IMR-90 (cell line): ENCODE measurements at regions not wholly inside any gene's neighbourhood (a gene's known extent, or its start where the extent isn't known, plus 50 kb on each side); places are given as distances from the start of the nearest gene placed in this dataset.
A peak's percentile ranks its signal among the peaks of the same experiment; 100 is the strongest.

ENCODE experiments used
- ATAC-seq: fragments of 200-7000 bp; cut with Tn5 transposase; 2 replicates; pipeline ENCODE4 v1.9.1; 2020; ENCODE audit warnings: low read depth, mild to moderate bottlenecking, moderate library complexity
- BruUV-seq: library from RNA; stranded (reverse); fragments of 400-500 nt; replicated peaks from 2 replicates; lab custom pipeline; 2021; lab: Mats Ljungman, UMichigan
- CTCF ChIA-PET: fragments of 300-600 bp; formaldehyde crosslinking; extraction: SDS; loops from one replicate; lab custom pipeline; 2021; ENCODE audit warnings: antibody characterized with exemption; lab: Yijun Ruan, JAX
- POLR2A ChIA-PET: fragments of 300-600 bp; sonication (Branson Sonifier 250); formaldehyde crosslinking; loops from one replicate; lab custom pipeline; 2022; ENCODE audit warnings: antibody characterized with exemption; ENCODE audit not compliant: unreplicated experiment; lab: Charles Lee
- DNase-seq: peaks from one replicate; pipeline ENCODE4 v3.0.0; 2013
- H2AFZ ChIP-seq: replicated peaks from 2 replicates; pipeline ENCODE3; 2013; ENCODE audit warnings: low read length, mild to moderate bottlenecking; ENCODE audit not compliant: poor library complexity
- H2AK5ac ChIP-seq: 2 replicates; pipeline ENCODE4 v1.6.1; 2013; ENCODE audit warnings: low read depth, low read length, inconsistent platforms
- H2AK9ac ChIP-seq: replicated peaks from 2 replicates; pipeline ENCODE3; 2013; ENCODE audit warnings: mild to moderate bottlenecking, low read depth, low read length, moderate library complexity; ENCODE audit not compliant: poor library complexity
- H2BK120ac ChIP-seq: 2 replicates; pipeline ENCODE4 v1.6.1; 2013; ENCODE audit warnings: low read depth, low read length, inconsistent platforms
- H2BK15ac ChIP-seq: 3 replicates; pipeline ENCODE4 v1.6.1; 2013; ENCODE audit warnings: low read depth, low read length, inconsistent platforms
- H2BK20ac ChIP-seq: 2 replicates; pipeline ENCODE4 v1.6.1; 2013; ENCODE audit warnings: low read depth, mild to moderate bottlenecking, inconsistent platforms, low read length, moderate library complexity
- H2BK5ac ChIP-seq: 2 replicates; pipeline ENCODE4 v1.6.1; 2013; ENCODE audit warnings: mild to moderate bottlenecking, low read depth, low read length, inconsistent platforms; ENCODE audit not compliant: poor library complexity, severe bottlenecking
- H3K14ac ChIP-seq: replicated peaks from 2 replicates; pipeline ENCODE4 v1.6.1; 2013; ENCODE audit warnings: low read depth, low read length, inconsistent platforms
- H3K18ac ChIP-seq: 2 replicates; pipeline ENCODE4 v1.6.1; 2013; ENCODE audit warnings: low read depth, low read length, control low read depth
- H3K23ac ChIP-seq: 2 replicates; pipeline ENCODE4 v1.6.1; 2013; ENCODE audit warnings: low read depth, low read length, inconsistent platforms
- H3K27ac ChIP-seq: 2 replicates; pipeline ENCODE4 v1.5.1; 2013; ENCODE audit warnings: mild to moderate bottlenecking, control low read depth, low read length; ENCODE audit not compliant: insufficient read depth
- H3K27me3 ChIP-seq: 2 replicates; pipeline ENCODE4 v1.6.1; 2013; ENCODE audit warnings: low read length; ENCODE audit not compliant: control insufficient read depth, insufficient read depth
- H3K36me3 ChIP-seq: 2 replicates; pipeline ENCODE4 v1.6.1; 2013; ENCODE audit warnings: low read length, mixed read lengths; ENCODE audit not compliant: control insufficient read depth, insufficient read depth
- H3K4ac ChIP-seq: 2 replicates; pipeline ENCODE4 v1.6.1; 2013; ENCODE audit warnings: low read depth, low read length, inconsistent platforms
- H3K4me1 ChIP-seq: 2 replicates; pipeline ENCODE4 v1.6.1; 2013; ENCODE audit warnings: low read length, mixed read lengths; ENCODE audit not compliant: control insufficient read depth, insufficient read depth
- H3K4me2 ChIP-seq: 2 replicates; pipeline ENCODE4 v1.6.1; 2013; ENCODE audit warnings: low read depth, mild to moderate bottlenecking, control low read depth, low read length, moderate library complexity
- H3K4me3 ChIP-seq: 2 replicates; pipeline ENCODE4 v1.5.1; 2013; ENCODE audit warnings: low read depth, mild to moderate bottlenecking, control low read depth, low read length, moderate library complexity; ENCODE audit not compliant: insufficient read depth
- H3K56ac ChIP-seq: 2 replicates; pipeline ENCODE4 v1.6.1; 2013; ENCODE audit warnings: low read length, inconsistent platforms; ENCODE audit not compliant: insufficient read depth; ENCODE audit errors: extremely low read depth
- H3K79me1 ChIP-seq, 2 experiments: 2 replicates each; pipeline ENCODE4 v1.6.1; 2013; ENCODE audit warnings: low read length in 2 of 2, inconsistent platforms in 1 of 2, low read depth in 1 of 2
- H3K9ac ChIP-seq: 2 replicates; pipeline ENCODE4 v1.6.1; 2013; ENCODE audit warnings: low read depth, low read length, control low read depth
- H3K9me1 ChIP-seq: 2 replicates; pipeline ENCODE4 v1.6.1; 2013; ENCODE audit warnings: low read length, inconsistent platforms; ENCODE audit not compliant: insufficient read depth
- H3K9me3 ChIP-seq: 2 replicates; pipeline ENCODE4 v1.6.1; 2013; ENCODE audit warnings: low read length; ENCODE audit not compliant: control insufficient read depth, insufficient read depth
- H4K20me1 ChIP-seq: 2 replicates; pipeline ENCODE4 v1.6.1; 2013; ENCODE audit warnings: low read length, inconsistent platforms; ENCODE audit not compliant: insufficient read depth
- H4K5ac ChIP-seq: 2 replicates; pipeline ENCODE4 v1.6.1; 2013; ENCODE audit warnings: mild to moderate bottlenecking, low read depth, low read length, control low read depth
- H4K8ac ChIP-seq, 2 experiments: 2 replicates each; pipeline ENCODE4 v1.6.1; 2013; ENCODE audit warnings: low read depth in 2 of 2, low read length in 2 of 2, control low read depth in 1 of 2, inconsistent platforms in 1 of 2
- H4K91ac ChIP-seq: 2 replicates; pipeline ENCODE4 v1.6.1; 2013; ENCODE audit warnings: low read depth, low read length, inconsistent platforms; ENCODE audit not compliant: insufficient read depth
- BHLHE40 ChIP-seq: fragments of 150-350 bp; IDR thresholded peaks from 2 replicates; pipeline ENCODE4 v1.6.1; 2016; ENCODE audit warnings: mild to moderate bottlenecking, low read depth, low read length
- CEBPB ChIP-seq: IDR thresholded peaks from 2 replicates; pipeline ENCODE4 v1.6.1; 2012; ENCODE audit warnings: low read depth, low read length, improper control_type of control experiment
- CHD1 ChIP-seq: IDR thresholded peaks from 2 replicates; pipeline ENCODE4 v1.6.1; 2012; ENCODE audit warnings: low read depth, low read length, improper control_type of control experiment
- CTCF ChIP-seq: conservative IDR thresholded peaks from 2 replicates; pipeline ENCODE4 v1.5.1; 2012; ENCODE audit warnings: mild to moderate bottlenecking, low read depth, low read length, improper control_type of control experiment
- ELK1 ChIP-seq: fragments of 150-350 bp; IDR thresholded peaks from 2 replicates; pipeline ENCODE4 v1.6.1; 2016; ENCODE audit warnings: low read depth, mild to moderate bottlenecking, low read length, moderate library complexity, borderline replicate concordance
- FOS ChIP-seq: fragments of 150-350 bp; IDR thresholded peaks from 2 replicates; pipeline ENCODE4 v1.6.1; 2016; ENCODE audit warnings: low read depth, low read length
- MAFK ChIP-seq: IDR thresholded peaks from 2 replicates; pipeline ENCODE4 v1.6.1; 2012; ENCODE audit warnings: low read depth, low read length, improper control_type of control experiment
- MAZ ChIP-seq: IDR thresholded peaks from 2 replicates; pipeline ENCODE4 v1.6.1; 2012; ENCODE audit warnings: low read depth, mild to moderate bottlenecking, low read length, improper control_type of control experiment, moderate library complexity, borderline replicate concordance
- MXI1 ChIP-seq: IDR thresholded peaks from 2 replicates; pipeline ENCODE4 v1.6.1; 2012; ENCODE audit warnings: low read depth, mild to moderate bottlenecking, low read length, moderate library complexity, borderline replicate concordance
- NFE2L2 ChIP-seq: fragments of 150-350 bp; IDR thresholded peaks from 2 replicates; pipeline ENCODE4 v1.6.1; 2016; ENCODE audit warnings: low read depth, mild to moderate bottlenecking, low read length
- POLR2A ChIP-seq: IDR thresholded peaks from 2 replicates; pipeline ENCODE4 v1.6.1; 2012; ENCODE audit warnings: mild to moderate bottlenecking, low read depth, low read length
- RAD21 ChIP-seq: IDR thresholded peaks from 2 replicates; pipeline ENCODE4 v1.6.1; 2012; ENCODE audit warnings: low read length, improper control_type of control experiment
- RCOR1 ChIP-seq: IDR thresholded peaks from 2 replicates; pipeline ENCODE4 v1.6.1; 2012; ENCODE audit warnings: mild to moderate bottlenecking, low read length, improper control_type of control experiment; ENCODE audit not compliant: insufficient replicate concordance
- RFX5 ChIP-seq: IDR thresholded peaks from 2 replicates; pipeline ENCODE4 v1.8.0; 2012; ENCODE audit warnings: low read depth, mild to moderate bottlenecking, low read length, moderate library complexity
- SMC3 ChIP-seq: fragments of 150-350 bp; IDR thresholded peaks from 2 replicates; pipeline ENCODE4 v1.6.1; 2016; ENCODE audit warnings: low read depth, mild to moderate bottlenecking, antibody characterized with exemption, low read length, moderate library complexity
- whole genome bisulfite sequencing, 2 experiments: methylation state at CpG; one replicate each; pipeline versions ENCODE4 v1.1.5 to v1.1.7; 2013; ENCODE audit warnings: missing lambda C conversion rate in 2 of 2; ENCODE audit not compliant: insufficient read length in 1 of 2; ENCODE audit errors: extremely low coverage in 2 of 2; 5-methylcytosine and 5-hydroxymethylcytosine counted together
- dilution Hi-C: fragments of 300-500 bp; cut with HindIII; formaldehyde crosslinking; loops from one replicate; pipeline ENCODE4 v1.14.3; 2018; ENCODE audit warnings: low sequenced_read_pairs; ENCODE audit not compliant: unreplicated experiment
- in situ Hi-C: fragments of 300-500 bp; cut with MboI; formaldehyde crosslinking; loops from 3 replicates; pipeline ENCODE4 v1.14.3; 2019; ENCODE audit warnings: low sequenced_read_pairs, inconsistent platforms, mixed read lengths
- intact Hi-C: fragments of 100-400 bp; cut with micrococcal nuclease; formaldehyde crosslinking; loops from 2 replicates; pipeline ENCODE4 v1.10.0; 2022
- TF ChIP-seq, protein P1 (sequence below): fragments of 150-350 bp; IDR thresholded peaks from 2 replicates; pipeline ENCODE4 v1.6.1; 2017; ENCODE audit warnings: mild to moderate bottlenecking, antibody characterized with exemption, low read length, low read depth

GRCh38 chr6:109258129-109258528 lies 124.1 kb downstream of the CD164 start:
- CTCF ChIA-PET = no interaction called here
- no peak overlapping the region for H3K4me3 ChIP-seq
- no CpG with 5 or more reads among the region's 2 CpGs for WGBS, 2 experiments

More at GRCh38 chr6:109258129-109258528, 124.1 kb downstream of the CD164 start:
- BruUV-seq = no TSS peak
- Histone ChIP-seq H2AK9ac (no peak overlapping the region), H2AFZ (no peak overlapping the region), H3K23ac (no peak overlapping the region), H2BK15ac (0 out of 3 replicates have a peak overlapping the region, but pooled peaks have one; percentile 13), H3K36me3 (no peaks in the 10 kb centered on the region), H3K4me2 (no peak overlapping the region), H2AK5ac (no peak overlapping the region), H3K18ac (no peak overlapping the region), H2BK120ac (no peak overlapping the region), H3K14ac (peak overlapping the region; percentile 48; the same call in 1 of the 2 replicates), H2BK5ac (no peak overlapping the region), H4K91ac (no peak overlapping the region), H3K9me3 (no peaks in the 10 kb centered on the region), H3K9me1 (no peaks in the 10 kb centered on the region), H4K5ac (no peak overlapping the region), H4K8ac (no peak overlapping the region), H3K9ac (no peak overlapping the region), H4K20me1 (no peaks in the 10 kb centered on the region), H3K27ac (no peak overlapping the region), H2BK20ac (no peak overlapping the region), H3K27me3 (peaks cover 4% of the 10 kb centered on the region), H3K79me1 (no peaks in the 10 kb centered on the region), H3K56ac (no peak overlapping the region), H3K4ac (no peak overlapping the region), H3K4me1 (peaks cover 10% of the 10 kb centered on the region)
- ATAC-seq (no peak), DNase-seq (no peak)
- POLR2A ChIA-PET = no interaction called here
- TF ChIP-seq RCOR1 (no peak), ELK1 (no peak), RAD21 (no peak), BHLHE40 (no peak), MXI1 (no peak), NFE2L2 (no peak), SMC3 (no peak), MAZ (no peak), POLR2A (no peak), CHD1 (no peak), CTCF (no peak), FOS (no peak), CEBPB (no peak), RFX5 (no peak), MAFK (no peak)
- TF ChIP-seq, protein P1, sequence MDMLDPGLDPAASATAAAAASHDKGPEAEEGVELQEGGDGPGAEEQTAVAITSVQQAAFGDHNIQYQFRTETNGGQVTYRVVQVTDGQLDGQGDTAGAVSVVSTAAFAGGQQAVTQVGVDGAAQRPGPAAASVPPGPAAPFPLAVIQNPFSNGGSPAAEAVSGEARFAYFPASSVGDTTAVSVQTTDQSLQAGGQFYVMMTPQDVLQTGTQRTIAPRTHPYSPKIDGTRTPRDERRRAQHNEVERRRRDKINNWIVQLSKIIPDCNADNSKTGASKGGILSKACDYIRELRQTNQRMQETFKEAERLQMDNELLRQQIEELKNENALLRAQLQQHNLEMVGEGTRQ = no peak
- in situ Hi-C loops (no loop called here), dilution Hi-C loops (no loop called here), intact Hi-C loops (loop anchor here (5.0 kb wide), 1 partner anchor 36 kb away; no protein-coding TSS in a partner anchor)
